ENCODE measurements at regions not wholly inside any gene's neighbourhood (a gene's known extent, or its start where the extent isn't known, plus 50 kb on each side); places are given as distances from the start of the nearest gene placed in this dataset.
"Not testable (repeated sequence)": the region's sequence is repeated elsewhere in the genome, so short reads cannot be mapped to it uniquely, and the experiment has no call there.

DNA sequence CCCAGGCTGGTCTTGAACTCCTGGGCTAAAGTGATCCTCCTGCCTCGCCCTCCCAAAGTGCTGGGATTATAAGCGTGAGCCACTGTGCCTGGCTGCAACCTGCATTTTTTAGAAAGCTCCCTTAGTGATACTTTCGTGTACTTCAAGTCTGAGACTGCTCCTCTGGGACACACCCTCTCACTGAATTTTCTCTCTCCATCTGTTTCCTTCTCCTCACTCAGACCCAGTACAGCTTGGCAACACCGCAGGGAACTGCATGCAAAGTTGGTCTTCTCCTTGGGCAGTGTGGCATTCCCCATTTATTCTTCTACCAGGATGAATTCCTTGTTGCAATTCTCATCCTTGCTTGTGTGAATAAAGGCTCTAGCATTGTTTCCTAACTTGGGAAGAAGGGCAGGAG lies 175.9 kb downstream of the LPIN1 start:
- no peak for DNase-seq (ENCODE audit: low read depth)

DNA sequence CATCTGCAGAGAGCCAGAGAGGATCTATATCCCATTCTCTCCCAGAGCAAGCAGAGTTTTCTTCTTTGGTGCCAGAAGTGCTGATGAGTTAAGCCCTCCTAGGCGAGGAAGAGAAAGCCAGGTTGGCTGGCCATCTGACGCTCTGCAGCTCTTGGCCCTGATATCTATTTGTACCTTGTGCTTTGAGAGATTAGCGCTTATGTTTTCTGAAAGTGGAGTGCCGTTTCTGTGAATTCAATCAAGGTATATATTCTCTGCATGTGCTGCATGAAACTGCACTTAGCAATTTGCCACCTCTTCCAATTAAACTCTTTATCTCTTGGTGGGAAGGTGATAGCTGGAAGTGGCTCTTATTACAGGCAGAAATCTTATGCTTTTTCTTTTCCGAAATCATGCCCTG lies 177.5 kb downstream of the LPIN1 start:
- DNase-seq (ENCODE audit: low read depth) = no peak

DNA sequence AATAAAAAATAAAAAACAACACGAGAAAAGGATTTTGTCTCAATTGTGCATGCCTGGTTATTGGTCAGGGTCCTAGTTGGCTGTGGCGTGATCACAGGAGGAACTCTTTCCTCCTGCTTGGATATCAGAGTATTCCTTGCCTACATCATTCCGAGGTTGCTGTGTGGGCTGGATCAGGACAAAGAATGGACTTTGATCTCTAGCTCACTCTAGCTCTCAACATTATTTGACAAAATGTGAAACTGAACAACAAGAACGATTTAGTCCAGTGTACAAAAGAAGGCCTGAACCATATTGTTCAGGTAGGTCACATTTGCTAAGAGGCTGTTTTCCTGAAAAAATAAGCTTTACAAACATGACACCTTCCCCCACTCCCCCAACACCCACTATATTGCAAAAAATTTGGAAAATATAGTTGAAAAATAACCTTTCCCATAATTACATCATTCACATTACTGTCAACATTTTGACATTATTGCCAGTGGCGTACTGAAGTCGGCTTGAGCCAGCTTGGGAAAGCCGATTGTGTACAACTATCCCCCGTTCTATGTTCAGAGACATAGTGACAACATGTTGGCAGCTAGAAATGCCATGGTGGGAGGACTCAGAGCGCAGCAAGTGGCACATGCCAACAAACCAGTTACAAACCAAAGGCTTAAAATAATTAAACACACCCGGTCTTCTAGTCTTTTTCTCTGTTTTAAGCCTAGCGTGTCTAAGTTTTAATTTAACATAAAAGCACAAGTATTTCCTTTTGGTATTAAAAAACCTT lies 179.0 kb downstream of the LPIN1 start:
- no peak for DNase-seq (ENCODE audit: low read depth)

DNA sequence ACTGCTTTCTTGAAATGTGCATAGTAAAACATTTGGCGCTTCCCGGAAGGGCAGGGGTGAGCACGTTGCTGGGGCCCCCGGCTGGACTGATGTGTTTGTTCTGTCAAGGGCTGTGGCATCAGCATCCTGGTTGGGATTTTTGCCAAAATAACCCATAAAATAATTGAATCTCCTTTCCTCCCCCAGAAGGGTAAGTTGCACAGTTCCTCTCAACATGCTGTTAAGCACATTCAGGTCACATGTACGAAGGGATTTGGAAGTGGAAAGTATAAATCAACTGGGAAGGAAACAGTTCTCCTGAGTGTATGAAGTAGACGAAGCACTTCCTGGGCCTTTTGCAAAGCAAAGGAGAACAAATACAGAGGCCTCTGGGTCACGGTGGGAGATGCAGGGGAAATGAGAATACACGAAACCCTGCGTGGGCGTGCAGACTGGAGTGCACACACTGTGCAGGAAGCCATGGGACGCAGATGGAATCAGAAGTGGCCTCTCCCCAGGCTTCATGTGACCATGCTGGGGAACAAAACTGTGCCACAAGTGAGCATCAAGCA lies 183.9 kb downstream of the LPIN1 start:
- DNase-seq (ENCODE audit: low read depth) = no peak

DNA sequence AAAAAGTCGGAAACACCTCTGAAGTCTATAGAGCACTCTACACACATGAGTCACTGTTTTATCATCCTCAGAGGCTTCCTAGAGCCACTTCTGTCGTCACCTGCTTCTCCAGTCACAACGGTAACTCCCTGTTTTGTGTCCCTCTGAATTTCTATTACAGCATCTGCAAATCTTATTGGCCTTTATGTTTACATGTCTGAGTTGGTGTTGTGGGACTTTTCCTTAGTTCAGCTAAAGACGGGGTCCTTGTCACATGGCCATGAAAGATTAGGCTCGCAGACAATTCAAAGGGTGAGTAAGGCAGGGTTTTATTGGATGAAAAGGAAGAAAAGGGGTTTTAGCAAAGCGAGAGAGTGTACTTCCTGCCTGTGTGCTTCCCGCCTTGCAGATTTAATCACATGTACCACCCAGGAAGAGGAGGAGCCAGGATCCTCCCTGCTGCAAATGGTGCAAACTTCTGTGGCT lies 185.6 kb downstream of the LPIN1 start:
- DNase-seq (ENCODE audit: low read depth) = no peak

DNA sequence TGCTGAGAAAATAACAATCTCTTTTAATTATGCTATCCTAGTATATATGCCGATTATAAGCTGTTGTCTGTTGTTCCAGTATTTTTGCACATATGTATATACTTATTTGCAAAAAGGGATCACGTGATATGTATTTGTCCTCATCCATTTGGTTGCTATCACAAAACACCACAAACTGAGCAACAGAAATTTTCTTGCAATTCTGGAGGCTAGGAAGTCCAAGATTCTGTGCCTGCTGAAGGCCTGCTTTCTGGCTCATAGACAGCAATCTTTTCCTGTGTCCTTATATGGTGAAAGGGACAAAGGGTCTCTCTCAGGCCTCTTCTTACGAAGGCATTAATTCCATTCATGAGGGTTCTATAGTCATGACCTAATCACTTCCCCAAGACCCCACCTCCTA lies 186.5 kb downstream of the LPIN1 start:
- DNase-seq (ENCODE audit: low read depth) = no peak

DNA sequence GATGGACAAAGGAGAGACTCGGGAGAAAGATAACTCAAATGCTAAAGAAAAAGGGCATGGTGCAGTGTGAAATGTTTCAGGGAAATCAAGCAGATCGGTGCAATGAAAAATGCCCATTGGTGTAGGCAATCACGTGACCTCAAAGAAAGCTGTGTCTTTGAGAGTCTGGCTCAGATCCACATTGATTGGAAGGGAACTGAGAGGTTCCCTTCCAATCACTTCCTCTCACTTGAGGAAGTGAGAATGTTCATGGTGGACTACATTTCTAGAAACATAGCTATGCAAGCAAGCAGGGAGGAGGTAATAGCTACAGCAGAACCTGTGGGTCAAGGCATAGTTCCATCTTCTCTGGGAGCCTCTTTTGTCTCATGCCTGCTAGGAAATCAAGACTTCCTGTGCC lies 187.4 kb downstream of the LPIN1 start:
- no peak for DNase-seq (ENCODE audit: low read depth)

DNA sequence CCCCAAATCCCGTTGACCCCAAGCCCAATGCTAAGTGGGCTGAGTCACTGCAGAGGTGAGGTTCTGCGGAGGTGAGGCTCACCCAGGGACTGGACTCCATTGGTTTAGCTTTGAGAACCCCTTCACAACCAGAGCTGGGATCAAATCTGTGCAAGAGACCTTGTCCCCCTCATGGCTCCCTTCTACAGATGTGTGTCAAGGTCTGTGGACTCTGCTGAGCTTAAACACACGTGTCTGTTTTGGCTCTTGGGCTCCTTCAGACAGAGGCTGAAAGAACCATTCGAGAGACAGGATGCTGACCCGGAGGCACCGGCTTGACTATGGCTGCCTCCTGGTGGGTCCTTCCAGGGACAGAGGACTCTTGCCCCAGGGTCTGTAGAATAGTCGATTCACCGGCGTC lies 190.3 kb downstream of the LPIN1 start:
- DNase-seq (ENCODE audit: low read depth) = no peak

DNA sequence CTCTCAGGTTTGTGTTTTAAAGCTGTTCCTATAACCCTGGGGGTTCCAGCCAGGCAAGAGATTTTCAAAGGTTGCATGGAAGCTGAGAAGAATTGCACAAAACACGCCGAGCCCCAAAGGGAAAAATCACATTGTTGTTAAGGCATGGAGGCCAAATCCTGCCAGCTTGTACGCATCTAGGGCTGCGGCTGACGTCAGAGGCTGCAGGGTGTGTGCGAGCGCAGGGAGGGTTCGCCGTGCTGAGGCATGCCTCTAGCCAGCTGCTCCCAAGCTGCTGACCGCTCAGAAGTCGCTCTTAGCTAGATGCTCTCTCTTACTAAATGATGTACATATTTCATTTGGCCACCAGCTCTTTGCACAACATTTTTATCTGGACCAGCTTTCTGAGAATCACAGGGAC lies 191.8 kb downstream of the LPIN1 start:
- no peak for DNase-seq (ENCODE audit: low read depth)

DNA sequence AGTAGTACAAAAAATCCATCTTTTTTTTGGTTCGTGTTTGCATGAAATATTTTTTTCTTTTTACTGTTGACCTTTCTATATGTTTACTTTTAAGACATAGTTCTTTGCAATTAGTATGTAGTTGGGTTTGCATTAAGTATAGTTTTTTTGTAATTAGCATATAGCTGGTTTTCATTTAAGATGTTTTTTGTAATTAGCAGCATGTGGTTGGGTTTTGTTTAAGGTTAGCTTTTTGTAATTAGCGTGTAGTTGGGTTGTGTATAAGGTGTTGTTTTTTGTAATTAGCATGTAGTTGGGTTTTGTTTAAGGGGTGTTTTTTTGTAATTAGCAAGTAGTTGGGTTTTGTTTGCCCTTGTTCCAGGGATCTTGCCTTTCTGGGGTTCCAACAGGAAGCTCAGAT lies 193.1 kb downstream of the LPIN1 start:
- no peak for DNase-seq (ENCODE audit: low read depth)

DNA sequence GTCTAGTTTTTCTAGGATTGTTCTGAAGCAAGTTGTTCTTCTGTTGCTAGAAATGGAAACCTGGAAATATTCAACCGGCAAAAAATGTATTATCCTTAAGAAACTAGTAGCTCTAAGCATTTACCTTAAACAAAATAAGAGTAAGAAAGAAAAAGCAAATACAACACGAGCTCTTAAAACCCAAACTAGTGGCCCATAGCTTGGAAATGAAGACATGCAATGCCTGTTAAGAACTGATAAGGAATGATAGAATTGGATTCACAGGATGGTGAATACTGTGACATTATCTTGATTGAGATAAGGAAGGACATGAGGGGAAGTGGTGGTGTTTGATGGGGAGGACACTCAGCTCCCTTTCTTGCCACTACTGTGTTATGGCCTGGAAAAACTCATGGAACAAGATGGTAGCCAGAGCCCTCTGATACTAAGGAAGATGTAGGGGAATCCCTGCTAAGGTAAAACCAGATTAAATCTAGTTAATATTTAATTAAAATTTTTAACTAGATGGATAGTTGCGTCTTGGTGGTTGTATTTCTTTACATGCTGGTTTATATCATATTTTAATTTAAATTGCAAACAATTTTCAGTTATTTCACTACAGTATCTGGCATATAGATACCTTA lies 193.8 kb downstream of the LPIN1 start:
- no peak for DNase-seq (ENCODE audit: low read depth)

DNA sequence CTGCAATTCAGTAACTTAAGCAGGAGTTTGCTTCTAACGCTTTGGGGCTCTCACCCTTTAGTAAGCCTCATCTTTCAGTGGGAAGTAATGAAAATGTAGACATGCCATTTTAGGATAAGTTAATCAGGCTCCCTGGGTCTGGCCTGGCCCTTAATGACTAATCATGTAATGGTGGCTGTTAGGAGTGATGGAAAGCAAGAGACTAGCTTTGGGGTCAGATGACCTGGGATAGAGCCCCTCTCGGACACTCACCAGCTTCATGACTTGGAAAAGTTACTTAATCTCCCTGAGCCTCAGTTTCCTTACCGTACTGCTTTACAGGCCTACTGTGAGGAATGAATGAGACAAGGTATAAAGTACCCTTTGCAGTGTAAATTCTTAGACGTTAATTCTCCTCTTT lies 194.4 kb downstream of the LPIN1 start:
- DNase-seq (ENCODE audit: low read depth) = no peak

DNA sequence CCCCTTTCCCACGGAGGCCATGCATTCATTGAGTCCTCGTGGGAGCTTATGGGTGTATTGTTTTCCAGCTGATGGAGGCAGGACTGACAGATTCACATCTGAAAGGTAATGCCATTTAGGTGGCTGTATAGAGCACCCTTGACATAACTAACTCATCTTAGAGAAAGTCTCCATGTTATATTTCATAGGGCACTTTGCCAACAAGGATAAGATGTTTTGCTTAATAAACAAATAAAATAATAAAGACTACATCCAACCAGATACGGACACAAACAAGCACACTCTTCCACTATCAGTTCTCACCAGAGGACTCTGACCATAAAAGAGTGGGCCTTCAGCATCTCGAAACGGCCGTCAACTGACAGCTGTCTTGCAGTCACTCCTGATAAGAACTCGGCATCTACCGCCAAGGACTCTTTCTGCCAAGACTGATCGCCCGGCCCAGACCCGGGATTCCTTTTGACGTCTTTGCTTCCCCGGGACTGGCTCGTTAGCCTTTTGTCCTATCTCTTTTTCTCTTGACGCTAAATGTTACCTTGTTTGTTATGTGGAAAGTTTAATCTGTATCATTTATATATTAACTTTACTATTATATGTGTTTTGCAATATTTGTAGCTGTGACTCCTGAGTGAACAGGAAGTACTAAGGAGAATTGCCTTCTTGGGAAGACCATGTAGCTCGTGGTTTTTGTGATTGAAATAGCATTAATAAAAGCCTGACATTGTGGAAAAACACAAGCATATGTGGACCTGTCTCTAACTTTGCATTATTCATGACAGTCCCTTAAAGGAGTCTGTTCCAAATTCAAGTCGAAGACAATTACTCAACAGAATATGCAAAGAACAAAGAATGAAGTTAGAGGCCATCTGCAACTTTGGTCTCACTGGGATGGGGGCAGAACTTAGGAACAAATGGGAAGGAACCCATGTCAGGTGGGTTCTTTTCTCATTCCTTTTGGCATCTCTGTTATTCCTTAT lies 195.1 kb downstream of the LPIN1 start:
- DNase-seq (ENCODE audit: low read depth) = no peak

DNA sequence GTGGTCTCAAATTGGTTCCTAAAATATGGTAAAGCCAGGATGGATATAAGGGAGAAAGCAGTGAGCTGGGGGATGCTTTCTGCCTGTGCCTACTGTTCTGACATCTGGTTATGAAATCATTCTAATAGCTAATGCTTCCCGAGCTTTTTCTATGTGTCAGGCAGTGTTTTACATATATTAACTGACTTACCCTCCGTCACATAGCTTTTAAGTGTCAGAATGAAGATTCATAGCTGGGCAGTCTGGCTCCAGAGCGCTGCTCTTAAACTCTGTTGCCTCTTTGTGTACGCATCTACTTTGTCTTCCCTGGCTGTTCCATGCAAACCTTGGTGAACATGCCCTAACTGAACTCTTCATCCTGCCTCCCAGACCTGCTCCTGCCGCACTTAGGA lies 195.7 kb downstream of the LPIN1 start:
- no peak for DNase-seq (ENCODE audit: low read depth)

DNA sequence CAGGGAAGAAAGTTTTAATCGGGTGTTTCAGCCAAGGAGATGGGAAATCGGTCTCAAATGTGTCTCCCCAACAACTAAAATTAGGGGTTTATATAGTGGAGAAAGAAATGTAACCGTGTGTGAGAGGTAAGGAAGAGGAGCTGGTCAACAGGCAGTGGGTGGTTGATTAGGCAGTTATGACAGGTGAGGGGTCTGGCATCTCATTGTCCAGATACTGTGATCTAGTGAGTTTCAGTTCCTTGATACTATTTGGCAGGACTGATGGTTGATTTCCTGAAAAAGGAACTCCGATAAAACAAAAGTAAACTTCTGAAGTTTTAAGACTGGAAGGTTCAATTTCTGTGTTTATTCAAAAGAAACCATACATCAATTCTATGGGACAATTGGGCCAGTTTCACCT lies 197.9 kb downstream of the LPIN1 start:
- DNase-seq (ENCODE audit: low read depth) = no peak

DNA sequence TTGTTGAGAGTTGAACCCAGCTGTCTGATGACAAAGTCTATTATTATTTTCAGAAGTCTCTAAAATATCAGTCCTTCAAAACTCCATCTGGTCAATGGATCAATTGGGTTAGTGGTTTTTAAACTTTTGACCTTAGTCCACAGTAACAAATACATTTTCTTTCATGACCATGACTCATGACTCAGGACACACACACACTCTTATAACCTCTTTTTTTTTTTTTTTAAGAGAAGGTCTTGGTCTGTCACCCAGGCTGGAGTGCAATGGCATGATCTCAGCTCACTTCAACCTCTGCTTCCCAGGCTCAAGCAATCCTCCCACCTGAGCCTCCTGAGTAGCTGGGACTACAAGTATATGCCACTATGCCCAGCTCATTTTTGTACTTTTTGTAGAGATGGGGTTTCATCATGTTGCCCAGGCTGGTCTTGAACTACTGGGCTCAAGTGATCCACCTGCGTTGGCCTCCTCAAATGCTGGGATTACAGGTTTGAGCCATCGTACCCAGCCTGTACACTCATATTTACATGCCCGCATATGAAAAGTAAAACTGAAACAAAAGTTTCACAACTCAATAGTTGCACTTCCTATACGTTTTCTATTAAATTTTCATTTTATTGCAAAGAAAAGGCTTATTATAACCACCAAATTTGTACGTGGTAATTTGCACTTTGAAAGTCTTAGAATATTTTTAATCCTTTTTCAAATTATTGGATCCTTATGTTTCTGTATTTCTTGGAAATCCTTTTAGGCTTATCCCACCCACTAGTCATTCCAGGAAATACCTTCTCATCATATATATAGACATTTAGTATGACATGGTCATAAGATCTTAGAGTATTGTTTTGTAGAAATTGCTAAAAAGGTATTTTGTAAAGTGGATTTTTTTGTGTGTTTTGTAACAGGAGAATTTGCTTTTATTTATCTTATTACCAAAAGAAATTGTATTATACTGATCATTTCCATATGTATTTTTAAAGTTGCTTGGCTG lies 199.0 kb downstream of the LPIN1 start:
- peak; percentile 21 for DNase-seq (ENCODE audit: low read depth)

DNA sequence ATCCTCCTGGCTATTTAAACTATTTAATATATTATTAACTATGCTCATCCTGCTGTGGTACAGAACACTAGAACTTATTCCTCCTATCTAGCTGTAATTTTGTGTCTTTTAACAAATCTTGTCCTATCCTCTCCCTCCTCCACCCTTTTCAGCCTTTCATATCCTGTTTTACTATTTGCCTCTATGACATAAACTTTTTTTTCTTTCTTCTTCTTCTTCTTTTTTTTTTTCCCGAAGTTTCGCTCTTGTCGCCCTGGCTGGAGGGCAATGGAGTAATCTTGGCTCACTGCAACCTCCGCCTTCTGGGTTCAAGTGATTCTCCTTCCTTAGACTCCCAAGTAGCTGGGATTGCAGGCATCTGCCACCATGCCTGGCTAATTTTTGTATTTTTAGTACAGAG lies 201.5 kb downstream of the LPIN1 start:
- DNase-seq (ENCODE audit: low read depth) = no peak

DNA sequence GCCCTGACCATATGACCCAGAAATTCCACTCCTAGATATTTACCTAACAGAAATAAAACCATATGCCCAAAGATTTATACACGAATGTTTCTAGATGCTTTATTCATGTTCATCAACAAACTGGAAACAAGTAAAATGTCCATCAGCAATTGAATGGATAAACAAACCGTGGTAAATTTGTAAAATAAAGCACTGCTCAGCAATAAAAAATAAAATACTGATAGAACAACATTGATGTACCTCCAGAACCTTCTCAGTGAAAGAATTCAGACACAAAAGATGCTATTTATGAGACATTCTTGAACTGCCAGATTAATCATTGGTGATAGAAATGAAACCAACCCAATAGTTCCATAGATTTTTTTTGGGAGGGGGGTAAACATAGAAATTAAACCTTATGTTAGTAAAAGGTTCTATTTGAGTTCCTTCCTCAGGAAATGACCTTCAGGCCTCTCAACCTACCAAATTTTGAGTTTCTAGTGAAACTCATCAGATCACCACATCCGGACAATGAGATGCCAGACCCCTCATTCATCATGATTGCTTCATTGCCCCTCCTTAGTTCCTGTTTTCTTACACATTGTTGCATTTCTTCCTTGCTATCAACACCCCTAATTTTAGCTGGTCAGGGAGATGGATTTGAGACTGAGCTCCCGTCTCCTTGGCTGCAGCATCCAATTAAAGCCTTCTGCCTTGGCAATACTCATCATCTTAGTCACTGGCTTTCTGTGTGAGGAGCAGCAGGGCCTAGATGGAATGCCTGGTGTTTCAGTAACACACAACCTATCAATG lies 203.5 kb downstream of the LPIN1 start:
- no peak for DNase-seq (ENCODE audit: low read depth)

DNA sequence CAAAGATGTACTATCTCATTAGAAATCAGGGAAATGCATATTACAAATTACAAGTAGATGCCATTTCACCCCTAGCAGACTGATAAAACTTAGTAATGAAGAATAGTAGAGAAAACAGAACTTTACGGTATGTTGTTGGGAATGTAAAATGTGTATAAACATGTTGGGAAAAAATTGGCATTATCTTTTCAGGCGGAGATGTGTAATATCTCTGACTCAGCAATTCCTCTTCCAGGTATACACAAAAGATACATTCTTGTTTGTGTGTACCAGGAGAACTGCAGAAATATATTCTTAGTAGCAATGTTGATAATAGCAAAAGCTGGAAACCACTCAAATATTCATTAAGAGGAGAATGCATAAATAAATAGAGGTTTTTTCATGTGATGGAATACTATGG lies 204.5 kb downstream of the LPIN1 start:
- no peak for DNase-seq (ENCODE audit: low read depth)

DNA sequence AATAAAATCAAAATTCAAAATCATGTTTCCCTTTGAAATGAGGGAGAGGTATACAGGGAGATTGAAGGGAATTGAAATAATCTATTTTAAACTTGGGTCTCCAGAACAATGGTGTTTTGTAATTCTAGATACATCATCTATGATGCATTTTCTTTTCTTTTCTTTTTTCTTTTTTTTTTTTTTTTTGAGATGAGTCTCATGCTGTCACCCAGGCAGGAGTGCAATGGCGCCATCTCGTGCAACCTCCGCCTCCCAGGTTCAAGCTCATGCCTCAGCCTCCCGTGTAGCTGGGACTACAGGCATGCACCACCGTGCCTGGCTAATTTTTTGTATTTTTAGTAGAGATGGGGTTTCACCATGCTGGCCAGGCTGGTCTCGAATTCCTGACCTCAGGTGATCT lies 205.1 kb downstream of the LPIN1 start:
- not testable (repeated sequence) for DNase-seq (ENCODE audit: low read depth)

Data from M059J (cell line).